Lower lobe of right lung (tissue), 2 donors: ENCODE measurements at regions not wholly inside any gene's neighbourhood (a gene's known extent, or its start where the extent isn't known, plus 50 kb on each side); places are given as distances from the start of the nearest gene placed in this dataset.

Experiments used
- ATAC-seq, 2 donors: fragments of 200-7000 bp; cut with Tn5 transposase; one replicate each; pipeline ENCODE4 v1.9.1; 2020 to 2022; ENCODE audit warnings: mild to moderate bottlenecking in 2 of 2, moderate library complexity in 2 of 2
- DNase-seq: peaks from one replicate; pipeline ENCODE4 v3.0.0-alpha.2; 2020
- H3K27ac ChIP-seq: fragments of 200-600 bp; one replicate; pipeline ENCODE4 v1.8.0; 2022
- H3K27me3 ChIP-seq: fragments of 200-600 bp; one replicate; pipeline ENCODE4 v1.8.0; 2022; ENCODE audit warnings: low read depth
- H3K36me3 ChIP-seq: fragments of 200-600 bp; one replicate; pipeline ENCODE4 v1.8.0; 2022; ENCODE audit warnings: mild to moderate bottlenecking
- H3K4me1 ChIP-seq: fragments of 200-600 bp; one replicate; pipeline ENCODE4 v1.8.0; 2022
- H3K4me3 ChIP-seq: fragments of 200-600 bp; one replicate; pipeline ENCODE4 v1.8.0; 2022; ENCODE audit warnings: mild to moderate bottlenecking
- H3K9me3 ChIP-seq: fragments of 200-600 bp; one replicate; pipeline ENCODE4 v1.8.0; 2022
- intact Hi-C: fragments of 100-400 bp; cut with DNase I; formaldehyde crosslinking; loops from one replicate; pipeline ENCODE4 v1.11.0; 2022
- TF ChIP-seq, protein P1 (sequence below): fragments of 200-600 bp; IDR thresholded peaks from one replicate; pipeline ENCODE4 v1.8.0; 2022; ENCODE audit warnings: antibody characterized with exemption, mild to moderate bottlenecking
- donor health status: DM: no; HTN: yes; CAD: no; lungs with severe emphysema.

DNA sequence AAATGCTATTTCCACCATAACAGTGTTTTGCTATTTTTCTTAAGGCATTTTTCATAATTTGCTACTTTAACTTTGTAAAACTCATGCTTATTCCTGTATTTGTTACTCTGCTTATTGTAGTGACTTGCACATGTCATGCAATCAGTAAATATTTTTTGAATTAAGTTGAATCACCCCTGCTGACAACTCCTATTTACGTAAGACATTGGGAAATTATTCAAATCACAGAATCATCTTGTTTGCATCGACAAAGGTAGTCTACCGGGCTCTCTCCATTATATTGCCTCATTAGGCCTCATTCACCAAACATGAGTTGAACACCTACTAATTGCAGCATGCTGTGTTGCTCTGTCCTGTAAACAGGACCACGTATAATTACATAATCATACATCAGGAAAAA lies 478.5 kb upstream of the ZEB2 start:
- Histone ChIP-seq H3K4me3 (no peak overlapping the region), H3K27ac (no peak overlapping the region), H3K36me3 (no peaks in the 10 kb centered on the region), H3K9me3 (no peaks in the 10 kb centered on the region), H3K27me3 (no peaks in the 10 kb centered on the region), H3K4me1 (peaks cover 6% of the 10 kb centered on the region)
- intact Hi-C loops: no loop called here
- TF ChIP-seq, protein P1, sequence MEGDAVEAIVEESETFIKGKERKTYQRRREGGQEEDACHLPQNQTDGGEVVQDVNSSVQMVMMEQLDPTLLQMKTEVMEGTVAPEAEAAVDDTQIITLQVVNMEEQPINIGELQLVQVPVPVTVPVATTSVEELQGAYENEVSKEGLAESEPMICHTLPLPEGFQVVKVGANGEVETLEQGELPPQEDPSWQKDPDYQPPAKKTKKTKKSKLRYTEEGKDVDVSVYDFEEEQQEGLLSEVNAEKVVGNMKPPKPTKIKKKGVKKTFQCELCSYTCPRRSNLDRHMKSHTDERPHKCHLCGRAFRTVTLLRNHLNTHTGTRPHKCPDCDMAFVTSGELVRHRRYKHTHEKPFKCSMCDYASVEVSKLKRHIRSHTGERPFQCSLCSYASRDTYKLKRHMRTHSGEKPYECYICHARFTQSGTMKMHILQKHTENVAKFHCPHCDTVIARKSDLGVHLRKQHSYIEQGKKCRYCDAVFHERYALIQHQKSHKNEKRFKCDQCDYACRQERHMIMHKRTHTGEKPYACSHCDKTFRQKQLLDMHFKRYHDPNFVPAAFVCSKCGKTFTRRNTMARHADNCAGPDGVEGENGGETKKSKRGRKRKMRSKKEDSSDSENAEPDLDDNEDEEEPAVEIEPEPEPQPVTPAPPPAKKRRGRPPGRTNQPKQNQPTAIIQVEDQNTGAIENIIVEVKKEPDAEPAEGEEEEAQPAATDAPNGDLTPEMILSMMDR: no peak
- no peak for ATAC-seq
- no peak for DNase-seq

DNA sequence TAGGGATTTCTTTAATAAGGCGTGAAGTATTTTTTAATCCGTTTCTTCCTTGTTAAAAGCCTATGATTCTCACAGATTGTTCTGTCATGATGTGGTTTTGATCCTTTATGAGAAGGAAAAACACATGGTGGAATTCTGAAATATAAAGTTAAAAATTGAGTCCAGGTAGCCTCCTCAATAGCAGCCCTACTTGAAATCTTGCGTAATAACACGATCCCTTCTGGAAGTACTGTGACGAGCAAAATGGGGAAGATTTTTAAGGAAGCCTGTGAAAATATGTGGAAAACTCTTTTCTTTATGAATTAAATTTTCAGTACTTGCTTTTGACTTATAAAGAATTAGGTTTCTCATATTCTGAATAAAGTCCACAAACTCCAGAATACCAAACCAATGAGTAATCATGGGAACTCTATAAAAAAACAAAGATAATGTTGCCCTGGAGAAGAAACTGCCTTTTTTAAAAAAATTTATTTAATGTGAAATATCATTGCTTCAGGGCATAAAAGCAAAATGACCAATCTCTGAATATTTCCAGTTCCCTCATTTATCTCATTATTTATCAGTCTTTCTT lies 476.4 kb upstream of the ZEB2 start:
- Histone ChIP-seq H3K4me1 (peaks cover 6% of the 10 kb centered on the region), H3K9me3 (no peaks in the 10 kb centered on the region), H3K27ac (peak overlapping the region; percentile 54), H3K36me3 (no peaks in the 10 kb centered on the region), H3K27me3 (no peaks in the 10 kb centered on the region), H3K4me3 (no peak overlapping the region)
- ATAC-seq (no peak), DNase-seq (no peak)
- intact Hi-C loops: no loop called here
- TF ChIP-seq, protein P1: no peak

DNA sequence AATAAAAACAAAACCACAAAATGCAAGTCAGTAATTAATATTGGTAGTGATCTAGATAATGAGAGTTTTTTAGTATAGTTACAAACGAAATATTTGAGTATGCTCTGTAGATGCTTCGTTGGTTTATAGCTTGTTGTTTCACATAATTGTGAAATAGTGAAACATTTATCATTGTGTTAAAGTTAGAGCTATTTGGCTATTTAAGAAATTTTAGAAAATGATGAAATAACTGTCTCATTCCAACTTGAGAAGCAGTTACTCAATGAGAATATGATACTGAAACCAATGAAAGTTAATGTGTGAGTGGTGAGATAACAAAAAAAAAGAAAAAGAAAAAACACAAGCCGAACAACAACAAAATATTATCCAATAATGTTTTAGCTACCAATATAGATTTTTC lies 475.6 kb upstream of the ZEB2 start:
- DNase-seq (no peak), ATAC-seq (peak in 1 of 2 donors; percentile 37)
- Histone ChIP-seq H3K27ac (peak overlapping the region; percentile 54), H3K27me3 (no peaks in the 10 kb centered on the region), H3K4me3 (no peak overlapping the region), H3K9me3 (no peaks in the 10 kb centered on the region), H3K36me3 (no peaks in the 10 kb centered on the region), H3K4me1 (peaks cover 6% of the 10 kb centered on the region)
- TF ChIP-seq, protein P1: no peak
- intact Hi-C loops: no loop called here

DNA sequence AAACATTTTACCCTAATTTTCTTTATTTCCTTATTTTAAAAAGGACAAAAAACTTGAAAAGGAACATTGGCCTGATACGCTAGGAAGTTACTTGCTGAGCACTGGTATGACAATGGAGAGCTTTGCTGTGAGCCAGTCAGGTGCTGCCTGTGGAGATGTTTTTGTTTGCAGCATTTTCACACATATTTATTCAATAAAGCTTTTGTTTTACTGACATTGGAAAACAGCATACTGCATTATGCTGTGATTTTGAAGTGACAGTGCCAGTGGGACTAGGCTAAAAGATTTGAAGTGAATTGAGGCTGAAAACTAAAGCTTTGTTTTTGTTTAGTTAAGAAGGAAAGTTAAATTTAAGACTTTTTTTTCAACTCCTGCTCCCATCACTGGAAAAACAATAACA lies 470.7 kb upstream of the ZEB2 start:
- Histone ChIP-seq H3K27me3 (no peaks in the 10 kb centered on the region), H3K9me3 (no peaks in the 10 kb centered on the region), H3K27ac (no peak overlapping the region), H3K4me3 (no peak overlapping the region), H3K36me3 (no peaks in the 10 kb centered on the region), H3K4me1 (no peaks in the 10 kb centered on the region)
- TF ChIP-seq, protein P1: no peak
- no peak for DNase-seq
- ATAC-seq: no peak
- intact Hi-C loops: no loop called here

DNA sequence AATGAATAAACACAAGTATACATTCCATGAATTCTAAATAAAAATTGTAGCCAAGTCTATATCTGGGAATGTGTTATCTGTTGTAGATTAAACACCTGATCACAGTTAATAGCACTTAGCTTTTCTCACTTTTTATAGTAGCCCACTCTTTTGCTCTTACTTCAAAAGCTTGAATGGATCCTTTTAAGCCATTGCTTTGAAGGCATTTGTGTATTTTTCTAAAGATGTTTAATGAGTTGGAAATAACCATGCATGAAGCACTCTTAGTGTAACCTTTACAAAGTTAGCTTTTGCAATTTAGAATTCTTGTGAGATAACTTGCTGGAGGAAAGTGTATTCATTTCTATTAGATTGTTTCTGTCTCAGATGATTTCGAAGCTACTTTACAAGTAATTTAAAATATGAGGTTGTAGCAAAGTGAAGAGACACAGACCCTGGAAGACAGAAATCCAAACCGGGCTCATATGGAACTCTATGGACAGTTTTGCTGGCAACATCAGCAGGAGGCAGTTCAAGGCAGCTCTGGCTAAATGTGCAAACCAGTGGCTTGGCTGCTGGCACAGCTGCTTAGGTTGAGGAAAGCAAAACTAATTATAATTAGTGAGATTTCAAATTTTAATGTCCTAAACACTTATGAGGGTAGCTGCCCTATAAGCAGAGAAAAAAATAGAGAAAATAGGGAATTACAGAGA lies 469.8 kb upstream of the ZEB2 start:
- H3K27me3 ChIP-seq: no peaks in the 10 kb centered on the region
- H3K36me3 ChIP-seq: no peaks in the 10 kb centered on the region
- H3K4me1 ChIP-seq: no peaks in the 10 kb centered on the region
- ATAC-seq (peak in 1 of 2 donors; percentile 47), DNase-seq (no peak)
- intact Hi-C loops: no loop called here
- H3K9me3 ChIP-seq: no peaks in the 10 kb centered on the region
- H3K4me3 ChIP-seq: no peak overlapping the region
- TF ChIP-seq, protein P1: no peak
- H3K27ac ChIP-seq: no peak overlapping the region
